NB4 (cell line): ENCODE measurements at regions not wholly inside any gene's neighbourhood (a gene's known extent, or its start where the extent isn't known, plus 50 kb on each side); places are given as distances from the start of the nearest gene placed in this dataset.

Experiments
- CTCF ChIP-seq: IDR thresholded peaks from one replicate; pipeline ENCODE4 v1.5.1; 2012; ENCODE audit warnings: low read depth, low read length
- MAX ChIP-seq: IDR thresholded peaks from 2 replicates; pipeline ENCODE4 v1.6.1; 2011; ENCODE audit warnings: low read depth, low read length
- POLR2A ChIP-seq: IDR thresholded peaks from 2 replicates; pipeline ENCODE4 v1.6.1; 2011; ENCODE audit warnings: mild to moderate bottlenecking; ENCODE audit not compliant: insufficient read length; ENCODE audit errors: extremely low read depth

GRCh38 chrX:97938706-97939105 lies 1055.0 kb downstream of the RPA4 start:
- TF ChIP-seq CTCF, result no peak
- TF ChIP-seq POLR2A, result no peak
- TF ChIP-seq MAX, result no peak
